Mesothelial cell of epicardium (in vitro differentiated cells): ENCODE measurements at regions not wholly inside any gene's neighbourhood (a gene's known extent, or its start where the extent isn't known, plus 50 kb on each side); places are given as distances from the start of the nearest gene placed in this dataset.
A peak's percentile ranks its signal among the peaks of the same experiment; 100 is the strongest.

ENCODE experiments used
- DNase-seq, 2 experiments: peaks; one replicate each; pipeline ENCODE4 v3.0.0; 2021; ENCODE audit warnings: low spot score in 2 of 2; ENCODE audit not compliant: unreplicated experiment in 2 of 2
- H3K27ac Mint-ChIP-seq: 2 replicates; pipeline ENCODE4 v1.8.0; 2021; ENCODE audit warnings: mixed read lengths
- H3K27me3 Mint-ChIP-seq: 2 replicates; pipeline ENCODE4 v1.8.0; 2021; ENCODE audit warnings: low read depth, mixed read lengths
- H3K36me3 Mint-ChIP-seq: 2 replicates; pipeline ENCODE4 v1.8.0; 2021; ENCODE audit warnings: mixed read lengths
- H3K4me1 Mint-ChIP-seq: 2 replicates; pipeline ENCODE4 v1.8.0; 2021; ENCODE audit warnings: mixed read lengths
- H3K4me3 Mint-ChIP-seq: 2 replicates; pipeline ENCODE4 v1.8.0; 2021; ENCODE audit warnings: mild to moderate bottlenecking, moderate library complexity, mixed read lengths
- H3K9me3 Mint-ChIP-seq: 2 replicates; pipeline ENCODE4 v1.8.0; 2021; ENCODE audit warnings: mixed read lengths
- TF ChIP-seq, protein P1 (sequence below): fragments of 200-600 bp; sonication (generic); IDR thresholded peaks from one replicate; pipeline ENCODE4 v1.5.0; 2021; ENCODE audit warnings: antibody characterized with exemption; ENCODE audit not compliant: unreplicated experiment

DNA sequence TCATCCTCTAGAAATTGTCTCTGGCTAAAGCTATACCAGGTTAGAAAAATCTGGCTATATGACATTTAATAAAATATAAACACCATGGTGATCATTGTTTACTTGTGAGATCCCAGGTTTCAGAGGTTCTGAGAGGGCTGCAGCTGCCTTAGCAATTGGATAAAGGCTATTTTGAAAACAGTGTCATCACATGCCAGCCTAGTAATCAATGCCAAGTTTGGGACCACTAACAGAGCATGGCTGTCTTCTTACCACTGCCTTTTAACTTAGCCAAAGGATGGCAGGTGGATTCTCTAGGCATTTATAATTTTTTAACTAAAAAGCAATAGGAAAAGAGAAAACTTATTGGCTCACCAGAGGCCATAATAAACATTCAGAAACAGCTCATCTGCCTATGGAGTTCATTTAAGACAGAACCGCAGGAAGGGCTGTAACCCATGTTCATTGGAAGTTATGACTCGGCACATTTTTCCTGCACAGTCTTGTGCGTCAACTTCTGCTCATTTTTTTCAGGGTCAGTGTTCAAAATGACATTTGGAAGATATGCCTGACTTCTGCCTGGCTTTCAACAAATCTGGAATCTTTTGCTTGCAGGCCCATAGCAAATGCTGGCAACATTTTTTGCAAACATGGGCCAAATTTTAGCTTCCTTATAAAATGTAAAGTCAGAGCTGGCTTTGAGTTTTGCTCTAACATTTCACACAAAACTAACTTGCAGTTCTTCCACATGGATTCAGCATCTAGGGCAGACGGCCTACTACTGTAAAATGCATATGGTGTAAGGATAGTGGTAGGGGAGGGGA, 476.0 kb upstream of the TBL1XR1 start:
- TF ChIP-seq, protein P1, sequence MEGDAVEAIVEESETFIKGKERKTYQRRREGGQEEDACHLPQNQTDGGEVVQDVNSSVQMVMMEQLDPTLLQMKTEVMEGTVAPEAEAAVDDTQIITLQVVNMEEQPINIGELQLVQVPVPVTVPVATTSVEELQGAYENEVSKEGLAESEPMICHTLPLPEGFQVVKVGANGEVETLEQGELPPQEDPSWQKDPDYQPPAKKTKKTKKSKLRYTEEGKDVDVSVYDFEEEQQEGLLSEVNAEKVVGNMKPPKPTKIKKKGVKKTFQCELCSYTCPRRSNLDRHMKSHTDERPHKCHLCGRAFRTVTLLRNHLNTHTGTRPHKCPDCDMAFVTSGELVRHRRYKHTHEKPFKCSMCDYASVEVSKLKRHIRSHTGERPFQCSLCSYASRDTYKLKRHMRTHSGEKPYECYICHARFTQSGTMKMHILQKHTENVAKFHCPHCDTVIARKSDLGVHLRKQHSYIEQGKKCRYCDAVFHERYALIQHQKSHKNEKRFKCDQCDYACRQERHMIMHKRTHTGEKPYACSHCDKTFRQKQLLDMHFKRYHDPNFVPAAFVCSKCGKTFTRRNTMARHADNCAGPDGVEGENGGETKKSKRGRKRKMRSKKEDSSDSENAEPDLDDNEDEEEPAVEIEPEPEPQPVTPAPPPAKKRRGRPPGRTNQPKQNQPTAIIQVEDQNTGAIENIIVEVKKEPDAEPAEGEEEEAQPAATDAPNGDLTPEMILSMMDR: no peak
- DNase-seq: no peak
- H3K9me3 Mint-ChIP-seq: no peaks in the 10 kb centered on the region
- H3K36me3 Mint-ChIP-seq: no peaks in the 10 kb centered on the region
- no peak overlapping the region for H3K4me3 Mint-ChIP-seq
- H3K27me3 Mint-ChIP-seq: no peaks in the 10 kb centered on the region
- peak overlapping the region; percentile 80 for H3K27ac Mint-ChIP-seq
- H3K4me1 Mint-ChIP-seq: peaks cover 26% of the 10 kb centered on the region

DNA sequence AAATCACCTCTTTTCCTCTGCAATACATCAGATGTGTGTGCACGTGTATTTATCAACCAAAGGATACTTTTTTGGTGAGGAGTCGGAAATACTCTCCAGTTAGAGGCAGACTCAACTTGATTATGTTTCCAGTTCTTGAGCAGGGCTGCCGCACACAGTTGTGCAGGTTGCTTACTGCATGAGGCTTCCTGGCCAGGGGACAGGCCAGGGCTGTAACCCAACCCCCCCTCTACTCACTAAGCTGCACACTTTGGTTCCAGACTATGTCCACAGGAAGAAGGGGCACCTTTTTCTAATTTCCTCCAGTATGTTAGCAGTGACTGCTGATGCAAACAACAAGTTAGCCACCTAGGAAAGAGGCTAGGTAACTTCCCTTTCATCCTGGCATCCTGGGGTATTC, 476.9 kb upstream of the TBL1XR1 start:
- Mint-ChIP-seq H3K4me1 (peaks cover 27% of the 10 kb centered on the region), H3K27me3 (no peaks in the 10 kb centered on the region), H3K36me3 (no peaks in the 10 kb centered on the region), H3K27ac (no peak overlapping the region), H3K4me3 (no peak overlapping the region), H3K9me3 (no peaks in the 10 kb centered on the region)
- TF ChIP-seq, protein P1: no peak
- no peak for DNase-seq

DNA sequence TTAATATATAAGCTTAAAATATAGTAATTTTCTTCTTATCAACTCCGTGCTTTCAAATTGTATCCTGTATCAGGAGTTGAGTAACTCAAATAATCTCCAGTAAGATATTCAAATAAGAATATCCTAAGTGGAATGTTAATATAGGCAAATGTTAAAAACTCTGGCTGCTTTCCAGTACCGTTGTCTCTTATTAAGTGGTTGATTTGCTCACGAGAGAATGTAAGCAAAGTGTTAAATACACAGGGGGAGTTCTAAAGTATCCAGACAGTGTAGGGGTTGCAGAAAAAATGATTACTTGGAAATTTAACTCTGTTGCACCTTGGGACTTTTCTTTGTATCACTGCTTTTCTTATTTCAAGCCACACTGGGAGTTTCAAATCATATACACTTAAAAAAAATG, 478.9 kb upstream of the TBL1XR1 start:
- Mint-ChIP-seq H3K4me1 (peaks cover 37% of the 10 kb centered on the region), H3K36me3 (no peaks in the 10 kb centered on the region), H3K27me3 (no peaks in the 10 kb centered on the region), H3K9me3 (no peaks in the 10 kb centered on the region), H3K4me3 (no peak overlapping the region), H3K27ac (no peak overlapping the region)
- DNase-seq: no peak
- TF ChIP-seq, protein P1: no peak

DNA sequence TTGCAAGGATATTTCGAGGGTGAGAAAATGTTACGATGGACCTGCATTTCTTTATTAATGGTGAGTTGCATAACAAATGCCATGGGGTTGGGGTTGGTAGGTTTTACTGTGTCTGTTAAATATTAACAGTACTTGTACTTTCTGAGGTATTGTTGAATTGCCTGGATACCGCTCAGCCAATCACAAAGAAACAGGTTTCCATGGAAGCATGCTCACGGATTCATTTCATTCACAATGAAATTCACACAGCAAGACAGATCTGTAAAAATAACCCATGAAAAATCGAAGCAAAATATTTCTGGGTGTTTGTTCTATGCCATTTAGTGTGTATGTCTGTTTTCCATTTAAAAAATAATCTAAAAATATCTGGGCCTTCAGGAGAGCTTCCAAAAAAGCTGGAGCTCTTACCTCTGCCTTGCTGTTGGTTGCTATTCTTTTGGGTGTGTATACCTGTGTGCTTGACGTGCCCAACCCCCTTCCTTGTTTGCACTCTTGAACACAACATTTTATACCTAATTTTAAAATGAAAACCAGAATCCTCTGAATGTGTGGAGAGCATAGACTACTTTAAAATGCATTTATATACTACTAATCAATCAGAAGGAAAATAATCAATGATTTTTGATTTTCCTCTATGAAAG, 479.8 kb upstream of the TBL1XR1 start:
- TF ChIP-seq, protein P1: no peak
- no peak overlapping the region for H3K27ac Mint-ChIP-seq
- H3K9me3 Mint-ChIP-seq: no peaks in the 10 kb centered on the region
- no peak overlapping the region for H3K4me3 Mint-ChIP-seq
- no peaks in the 10 kb centered on the region for H3K27me3 Mint-ChIP-seq
- H3K36me3 Mint-ChIP-seq: no peaks in the 10 kb centered on the region
- peaks cover 39% of the 10 kb centered on the region for H3K4me1 Mint-ChIP-seq
- DNase-seq: no peak

DNA sequence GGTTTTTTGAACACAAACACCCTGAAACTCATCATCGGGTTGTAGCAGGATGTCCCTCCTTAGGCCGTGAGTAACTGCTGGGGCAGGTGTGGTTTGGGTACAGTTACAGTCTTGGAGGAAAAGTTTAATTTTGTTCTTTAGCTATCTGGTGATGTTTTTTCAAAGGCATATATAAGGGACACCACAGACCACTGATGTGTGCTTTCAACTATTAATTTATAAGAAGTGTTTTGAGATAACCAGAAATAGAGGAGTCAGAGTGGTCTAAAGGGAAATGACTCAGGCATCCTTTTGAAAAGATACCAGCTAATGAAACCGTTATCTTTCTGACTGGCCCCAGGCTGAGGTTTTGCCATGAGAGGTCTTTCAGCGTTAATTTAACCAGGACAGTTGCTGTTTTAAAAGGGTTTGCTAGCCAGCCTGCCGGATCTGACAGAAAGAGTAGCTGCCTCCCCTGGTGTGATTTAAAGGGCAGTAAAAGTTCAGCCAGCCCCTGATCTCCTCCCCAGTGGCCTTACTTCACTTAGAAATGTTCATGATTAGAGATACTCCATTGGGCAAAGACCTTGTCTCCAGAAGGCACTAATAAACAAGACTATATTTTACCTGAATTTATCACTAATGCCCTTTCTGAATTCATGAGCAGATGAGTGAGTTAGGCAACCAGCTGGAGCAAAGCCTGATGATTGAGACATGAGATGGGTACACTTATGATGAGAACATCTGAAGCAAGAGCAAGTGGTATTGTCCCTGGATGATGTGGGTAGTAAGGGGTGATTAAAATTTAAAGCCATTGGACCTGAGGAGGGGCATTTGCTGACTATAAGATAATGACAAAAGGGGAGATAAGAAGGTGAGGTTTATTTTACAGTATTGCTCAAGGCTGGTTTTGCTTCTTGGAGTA, 482.5 kb upstream of the TBL1XR1 start:
- H3K4me1 Mint-ChIP-seq: peaks cover 29% of the 10 kb centered on the region
- TF ChIP-seq, protein P1: no peak
- peak overlapping the region; percentile 50 for H3K27ac Mint-ChIP-seq

More for the DNA sequence above, 482.5 kb upstream of the TBL1XR1 start:
- Mint-ChIP-seq H3K36me3 (no peaks in the 10 kb centered on the region), H3K4me3 (no peak overlapping the region), H3K9me3 (peaks cover 6% of the 10 kb centered on the region), H3K27me3 (no peaks in the 10 kb centered on the region)
- DNase-seq: no peak
